GM19023 (cell line): ENCODE measurements at regions not wholly inside any gene's neighbourhood (a gene's known extent, or its start where the extent isn't known, plus 50 kb on each side); places are given as distances from the start of the nearest gene placed in this dataset.
A peak's percentile ranks its signal among the peaks of the same experiment; 100 is the strongest.

Source experiments
- ATAC-seq: cut with Tn5 transposase; IDR thresholded peaks from one replicate; pipeline ENCODE4 v1.9.1; 2021; ENCODE audit warnings: mild to moderate bottlenecking, moderate library complexity; ENCODE audit not compliant: unreplicated experiment

GRCh38 chr13:24006520-24007248, 109.4 kb upstream of the C1QTNF9B start:
- peak; percentile 10 for ATAC-seq

GRCh38 chr13:24007979-24008620, 110.8 kb upstream of the C1QTNF9B start:
- no peak for ATAC-seq

DNA sequence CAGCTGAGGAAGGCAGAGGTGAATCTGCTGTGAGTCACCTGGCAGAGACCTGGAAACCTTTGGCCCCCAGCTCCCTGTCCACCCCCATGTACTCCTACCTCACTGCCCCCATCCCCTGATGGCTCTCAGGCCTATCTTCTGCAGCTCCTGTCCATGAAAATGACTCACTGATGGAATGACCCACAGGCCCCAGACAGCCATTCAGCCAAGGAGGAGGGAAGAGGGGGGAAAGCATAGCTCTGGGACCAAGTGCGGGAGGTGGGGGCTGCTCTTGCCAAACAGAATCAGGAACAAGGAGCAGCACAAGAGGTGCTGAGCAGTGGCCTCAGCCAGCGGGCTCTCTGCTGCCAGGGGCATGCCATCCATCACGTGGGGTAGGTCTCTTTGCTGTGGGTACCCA, 111.4 kb upstream of the C1QTNF9B start:
- no peak for ATAC-seq

DNA sequence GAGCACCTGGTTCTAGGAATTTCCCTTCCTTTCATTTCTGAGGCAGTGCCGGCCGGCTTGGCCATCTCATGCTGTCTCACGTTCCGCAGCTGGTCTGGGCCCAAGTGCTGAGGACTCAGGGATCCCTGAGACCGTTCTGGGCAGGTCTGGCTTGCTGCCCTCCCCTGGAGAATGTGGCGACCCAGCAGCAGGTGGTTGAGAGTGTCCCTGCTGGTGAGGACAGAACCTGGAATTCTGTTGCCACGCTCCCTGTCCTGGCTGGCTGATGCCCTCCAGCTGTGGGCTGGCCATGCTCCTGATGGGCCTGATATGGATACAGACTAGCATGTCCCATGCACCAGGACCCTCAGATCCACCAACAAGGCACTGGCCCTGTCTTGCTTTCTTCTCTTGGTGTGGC, 114.0 kb upstream of the C1QTNF9B start:
- ATAC-seq, result no peak

DNA sequence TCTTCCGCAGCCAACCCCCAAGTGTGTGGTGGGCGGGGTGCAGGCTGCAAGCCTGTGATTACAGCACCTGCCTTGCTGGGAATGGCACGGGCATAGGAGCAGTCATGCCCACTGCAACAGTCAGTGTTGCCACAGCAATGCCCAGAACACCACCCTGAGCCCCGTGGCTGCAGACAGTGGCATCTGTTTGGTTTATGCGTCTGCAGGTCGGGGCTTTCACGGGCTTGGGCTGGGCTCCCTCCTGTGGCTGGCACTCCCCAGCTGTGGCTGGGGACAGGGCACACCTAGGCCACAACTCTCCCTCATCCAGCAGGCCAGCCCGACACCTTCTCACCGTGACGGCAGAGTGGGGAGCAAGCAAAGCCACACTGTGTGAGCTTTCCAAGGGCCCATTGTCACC, 115.3 kb upstream of the C1QTNF9B start:
- ATAC-seq, result no peak

DNA sequence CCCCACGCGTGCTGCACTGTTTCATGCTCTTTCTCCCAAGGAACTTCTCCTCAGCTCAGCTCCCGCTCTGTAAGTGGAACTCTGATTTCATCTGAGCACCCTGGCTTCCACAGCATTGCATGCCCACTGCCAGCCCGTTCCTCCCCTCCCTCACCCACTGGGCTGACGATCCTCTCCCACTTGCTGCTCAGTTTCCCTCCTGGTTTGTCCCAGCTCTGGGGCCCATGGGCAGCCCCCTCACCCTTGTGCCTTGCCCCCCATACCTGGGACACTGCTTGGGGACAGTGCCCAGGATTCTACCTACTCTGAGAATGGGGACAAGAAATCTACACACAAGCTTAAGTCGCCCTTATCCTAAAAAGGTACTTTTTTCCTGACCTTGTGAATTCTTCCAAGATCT, 115.9 kb upstream of the C1QTNF9B start:
- no peak for ATAC-seq

DNA sequence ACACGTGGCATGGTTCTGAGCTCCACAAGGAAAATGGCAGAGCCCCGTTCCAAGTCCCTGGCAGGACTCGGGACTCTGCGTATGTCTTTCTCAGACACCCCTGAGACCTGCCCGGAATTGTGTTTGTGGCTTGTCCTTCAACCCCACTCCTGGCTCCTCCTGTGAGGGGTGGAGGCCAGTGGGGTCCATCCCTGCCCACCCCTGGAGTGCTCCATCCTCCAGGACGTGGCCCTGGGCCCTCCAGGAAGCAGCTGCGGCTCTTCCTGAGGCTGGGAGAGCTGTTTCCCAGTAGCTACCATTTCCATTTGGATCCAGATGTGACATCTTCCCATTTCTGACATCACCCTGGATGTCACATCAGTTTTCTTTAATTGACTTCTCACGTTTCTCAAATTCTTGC, 118.7 kb upstream of the C1QTNF9B start:
- ATAC-seq, result no peak

GRCh38 chr13:24022568-24022967, 125.3 kb upstream of the C1QTNF9B start:
- ATAC-seq, result no peak

- no peak for ATAC-seq
Observed at GRCh38 chr13:24023073-24023472, 125.8 kb upstream of the C1QTNF9B start.

DNA sequence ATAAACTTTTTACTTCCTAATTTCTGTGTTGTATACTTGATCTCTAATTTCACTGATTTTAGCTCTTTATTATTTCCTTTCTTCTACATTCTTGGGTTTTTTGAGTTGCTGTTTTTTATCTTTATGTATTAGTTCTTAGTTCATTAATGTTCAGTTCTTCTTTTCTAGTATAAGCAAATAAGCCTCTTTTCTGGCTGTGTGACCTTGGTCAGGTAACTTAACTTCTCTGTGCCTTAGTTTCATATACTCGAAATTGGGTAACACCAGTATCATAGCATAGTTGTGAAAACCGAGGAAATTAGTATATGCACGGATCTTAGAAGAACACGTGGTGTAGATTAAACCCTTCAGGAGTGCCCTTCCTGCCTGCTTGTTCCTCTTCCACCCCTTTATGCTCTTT, 130.2 kb upstream of the C1QTNF9B start:
- no peak for ATAC-seq

DNA sequence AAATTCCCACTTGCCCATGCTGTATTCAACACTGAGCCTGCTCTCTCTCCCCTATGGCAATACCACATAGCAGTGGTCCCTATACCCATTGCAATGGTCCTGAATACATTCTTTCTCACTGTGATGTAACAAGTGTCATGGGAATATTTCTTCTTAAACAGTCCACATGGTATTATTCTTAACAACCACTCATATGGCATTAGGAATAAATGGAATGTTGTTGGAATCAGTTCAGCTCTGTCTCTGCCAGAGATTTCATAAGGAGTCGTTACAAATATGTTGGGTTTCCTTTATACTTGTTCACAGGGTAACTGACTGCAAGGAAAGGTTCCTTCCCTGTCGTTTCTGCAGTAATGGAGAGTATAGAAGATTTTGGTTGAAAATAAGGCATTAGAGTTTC, 128.3 kb upstream of the SPATA13 start:
- ATAC-seq, result no peak

DNA sequence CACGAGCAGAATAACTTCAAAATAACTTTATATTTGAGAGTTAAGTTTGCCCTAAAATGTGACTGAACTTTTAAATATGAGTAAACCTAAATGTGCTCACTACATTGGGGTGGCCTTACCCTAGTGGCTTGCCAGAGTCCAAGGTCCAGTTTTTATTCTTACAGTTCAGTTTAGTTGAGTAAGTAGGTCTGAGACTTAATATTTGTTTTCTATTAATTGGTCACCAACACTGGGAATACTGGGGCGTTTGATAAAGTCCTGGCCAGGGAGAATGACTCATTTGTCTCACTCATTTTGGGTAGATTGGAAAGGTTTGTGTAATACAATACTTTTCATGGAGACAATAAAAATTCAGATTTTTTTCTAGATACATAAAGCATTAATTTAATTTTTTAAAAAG, 127.8 kb upstream of the SPATA13 start:
- no peak for ATAC-seq

DNA sequence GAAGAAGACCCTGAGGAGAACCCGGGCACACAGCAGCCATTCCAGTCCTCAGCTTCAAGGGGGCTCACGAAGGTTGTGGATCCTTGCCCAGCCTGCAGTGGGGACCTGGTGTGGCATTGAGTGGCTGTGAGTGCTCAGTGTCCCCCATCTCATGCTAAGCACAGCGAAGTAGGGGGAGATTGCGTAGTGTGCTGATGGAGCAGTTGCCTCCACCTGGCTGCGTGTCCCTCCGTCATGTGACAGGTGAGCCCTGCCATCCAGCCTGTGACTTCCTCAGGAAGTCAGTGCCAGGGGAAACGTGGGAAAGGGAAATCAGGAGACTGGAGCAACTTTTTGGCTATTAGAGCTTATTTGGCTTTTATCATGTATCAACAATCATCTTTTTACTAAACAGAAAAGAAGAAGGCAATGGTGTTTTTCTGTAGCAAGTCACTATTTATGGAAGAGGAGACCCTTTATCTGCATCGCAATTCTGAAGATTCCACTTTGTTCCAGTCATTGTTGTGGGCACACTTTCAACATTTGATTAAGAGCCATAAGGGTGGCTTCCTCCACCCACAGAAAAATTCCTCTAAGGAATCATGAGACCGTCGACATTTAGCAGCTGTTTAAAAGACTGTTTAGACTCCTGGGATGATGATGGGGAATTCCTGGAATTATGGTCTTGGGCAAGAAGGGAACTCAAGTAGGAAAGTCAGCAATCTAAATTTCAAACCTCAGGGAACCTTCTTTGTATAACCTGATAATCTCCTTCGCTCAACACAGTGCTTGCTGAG, 126.8 kb upstream of the SPATA13 start:
- no peak for ATAC-seq

DNA sequence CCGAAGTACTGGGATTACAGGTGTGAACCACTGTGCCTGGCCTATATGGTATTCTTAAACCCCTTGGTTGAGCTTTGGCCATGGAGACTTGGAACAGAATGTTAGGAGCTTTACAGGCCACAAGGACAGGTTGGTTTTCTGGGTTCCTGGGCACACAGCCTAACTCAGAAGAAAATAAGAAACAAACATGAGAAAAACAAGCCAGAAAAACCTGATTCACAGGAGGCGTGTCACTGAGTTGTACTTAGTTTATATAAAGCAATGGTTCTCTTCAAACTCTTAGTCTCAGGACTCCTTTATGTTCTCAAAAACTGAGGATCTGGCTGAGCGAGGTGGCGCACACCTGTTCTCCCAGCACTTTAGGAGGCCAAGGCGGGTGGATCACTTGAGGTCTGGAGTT, 125.1 kb upstream of the SPATA13 start:
- ATAC-seq, result no peak

GRCh38 chr13:24036115-24036514, 124.4 kb upstream of the SPATA13 start:
- ATAC-seq, result no peak

- no peak for ATAC-seq
Observed at GRCh38 chr13:24038405-24038804, 122.1 kb upstream of the SPATA13 start.

GRCh38 chr13:24038841-24039330, 121.6 kb upstream of the SPATA13 start:
- ATAC-seq, result no peak

- ATAC-seq, result peak; percentile 91
Observed at GRCh38 chr13:24039621-24040475, 120.7 kb upstream of the SPATA13 start.

- no peak for ATAC-seq
Observed at GRCh38 chr13:24040835-24041234, 119.7 kb upstream of the SPATA13 start.

- ATAC-seq, result no peak
Observed at GRCh38 chr13:24041651-24042225, 118.8 kb upstream of the SPATA13 start.
